H1 (cell line): ENCODE measurements at regions not wholly inside any gene's neighbourhood (a gene's known extent, or its start where the extent isn't known, plus 50 kb on each side); places are given as distances from the start of the nearest gene placed in this dataset.
"Not testable (repeated sequence)": the region's sequence is repeated elsewhere in the genome, so short reads cannot be mapped to it uniquely, and the experiment has no call there.

ENCODE experiments used
- CTCF ChIA-PET: fragments of 300-600 bp; sonication (Branson Sonifier 250); formaldehyde crosslinking; loops from one replicate; lab custom pipeline; 2021; ENCODE audit not compliant: partially characterized antibody; lab: Charles Lee
- POLR2A ChIA-PET: fragments of 300-600 bp; sonication (Branson Sonifier 250); formaldehyde crosslinking; loops from one replicate; lab custom pipeline; 2021; ENCODE audit warnings: inconsistent platforms; ENCODE audit not compliant: partially characterized antibody; lab: Charles Lee
- DNase-seq, 2 experiments: peaks; one replicate each; pipeline versions ENCODE4 v3.0.0 to v3.0.0-alpha.2; 2010 to 2022; ENCODE audit warnings: low spot score in 2 of 2, low read depth in 1 of 2, mixed read lengths in 1 of 2
- FAIRE-seq: peaks from 2 replicates; lab custom pipeline; 2011; peaks lifted over from hg19 to GRCh38; lab: Jason Lieb, UNC
- H2AFZ ChIP-seq: 2 replicates; pipeline ENCODE4 v1.8.1; 2012; ENCODE audit warnings: low read length, inconsistent platforms
- H2AK5ac ChIP-seq: 2 replicates; pipeline ENCODE4 v1.6.1; 2013; ENCODE audit warnings: low read depth, low read length
- H2BK120ac ChIP-seq: replicated peaks from 2 replicates; pipeline ENCODE3; 2013; ENCODE audit warnings: low read depth, low read length, inconsistent platforms
- H2BK12ac ChIP-seq: 2 replicates; pipeline ENCODE4 v1.6.1; 2013; ENCODE audit warnings: low read depth, low read length
- H2BK15ac ChIP-seq: 2 replicates; pipeline ENCODE4 v1.6.1; 2013; ENCODE audit warnings: low read length
- H2BK20ac ChIP-seq: 2 replicates; pipeline ENCODE4 v1.6.1; 2013; ENCODE audit warnings: low read length
- H2BK5ac ChIP-seq: 2 replicates; pipeline ENCODE4 v1.6.1; 2013; ENCODE audit warnings: low read depth, low read length
- H3K14ac ChIP-seq: 2 replicates; pipeline ENCODE4 v1.6.1; 2013; ENCODE audit warnings: inconsistent platforms; ENCODE audit not compliant: insufficient read length
- H3K18ac ChIP-seq: 2 replicates; pipeline ENCODE4 v1.6.1; 2013; ENCODE audit warnings: low read length; ENCODE audit errors: extremely low read depth
- H3K23ac ChIP-seq: 2 replicates; pipeline ENCODE4 v1.6.1; 2013; ENCODE audit warnings: inconsistent platforms; ENCODE audit not compliant: insufficient read length
- H3K23me2 ChIP-seq: 2 replicates; pipeline ENCODE4 v1.6.1; 2013; ENCODE audit warnings: low read depth, low read length
- H3K27ac ChIP-seq: 2 replicates; pipeline ENCODE4 v1.6.1; 2011; ENCODE audit warnings: low read depth, low read length, inconsistent platforms
- H3K27me3 ChIP-seq, 4 experiments: replicated peaks in 1 of 4; 1 replicate in 1 of 4; 2 replicates in 3 of 4; pipeline versions ENCODE4 v1.6.1 to v1.8.1; 2011 to 2013; ENCODE audit warnings: low read length in 3 of 4, mild to moderate bottlenecking in 3 of 4, inconsistent platforms in 2 of 4, mixed read lengths in 2 of 4, moderate library complexity in 1 of 4; ENCODE audit not compliant: control insufficient read depth in 3 of 4, insufficient read depth in 3 of 4; ENCODE audit errors: extremely low read depth in 1 of 4
- H3K36me3 ChIP-seq, 4 experiments: 2 replicates each; pipeline versions ENCODE4 v1.6.1 to v1.8.1; 2011 to 2013; ENCODE audit warnings: mild to moderate bottlenecking in 4 of 4, low read length in 3 of 4, moderate library complexity in 2 of 4, control low read depth in 1 of 4, inconsistent platforms in 1 of 4; ENCODE audit not compliant: insufficient read depth in 4 of 4, control insufficient read depth in 2 of 4
- H3K4ac ChIP-seq: replicated peaks from 2 replicates; pipeline ENCODE3; 2013; ENCODE audit warnings: low read length, low read depth, mixed read lengths, inconsistent platforms; ENCODE audit not compliant: insufficient read length
- H3K4me1 ChIP-seq, 4 experiments: replicated peaks in 1 of 4; 1 replicate in 1 of 4; 2 replicates in 3 of 4; pipeline versions ENCODE4 v1.6.1 to v1.8.1; 2011 to 2013; ENCODE audit warnings: low read length in 3 of 4, inconsistent platforms in 2 of 4, mixed read lengths in 1 of 4; ENCODE audit not compliant: insufficient read depth in 4 of 4, control insufficient read depth in 3 of 4
- H3K4me2 ChIP-seq, 2 experiments: 2 replicates each; pipeline versions ENCODE4 v1.6.1 to v1.8.1; 2011 to 2013; ENCODE audit warnings: low read depth in 2 of 2, low read length in 2 of 2, control low read depth in 1 of 2, inconsistent platforms in 1 of 2, mild to moderate bottlenecking in 1 of 2; ENCODE audit not compliant: insufficient read depth in 1 of 2
- H3K4me3 ChIP-seq, 4 experiments: fragments of 200-600, 300-600 bp in 1 of 4; sonication (generic), shearing (Covaris generic), sonication (Bioruptor Twin) in 1 of 4; 2 replicates each; pipeline versions ENCODE4 v1.5.1 to v1.8.1; 2011 to 2016; ENCODE audit warnings: low read length in 4 of 4, low read depth in 3 of 4, control low read depth in 2 of 4, inconsistent platforms in 2 of 4, mild to moderate bottlenecking in 2 of 4, mixed read lengths in 1 of 4, moderate library complexity in 1 of 4; ENCODE audit not compliant: insufficient read depth in 2 of 4; ENCODE audit errors: extremely low read depth in 1 of 4
- H3K56ac ChIP-seq: replicated peaks from 2 replicates; pipeline ENCODE3; 2013; ENCODE audit warnings: low read depth, mild to moderate bottlenecking, mixed read lengths, low read length, inconsistent platforms; ENCODE audit not compliant: insufficient read length
- H3K79me1 ChIP-seq: 2 replicates; pipeline ENCODE4 v1.6.1; 2013; ENCODE audit warnings: low read depth, low read length, control low read depth
- H3K79me2 ChIP-seq, 2 experiments: 2 replicates each; pipeline versions ENCODE4 v1.6.1 to v1.8.1; 2012 to 2013; ENCODE audit warnings: low read length in 2 of 2, mild to moderate bottlenecking in 2 of 2, inconsistent platforms in 1 of 2; ENCODE audit not compliant: insufficient read depth in 2 of 2, control insufficient read depth in 1 of 2
- H3K9ac ChIP-seq, 4 experiments: replicated peaks in 1 of 4; 1 replicate in 1 of 4; 2 replicates in 3 of 4; pipeline versions ENCODE4 v1.6.1 to v1.8.1; 2011 to 2013; ENCODE audit warnings: low read depth in 3 of 4, low read length in 3 of 4, control low read depth in 2 of 4, mild to moderate bottlenecking in 2 of 4, moderate library complexity in 2 of 4, inconsistent platforms in 1 of 4; ENCODE audit errors: extremely low read depth in 1 of 4
- H3K9me3 ChIP-seq, 2 experiments: 2 replicates each; pipeline versions ENCODE4 v1.6.1 to v1.8.1; 2012 to 2013; ENCODE audit warnings: mild to moderate bottlenecking in 2 of 2, moderate library complexity in 2 of 2, control low read depth in 1 of 2, inconsistent platforms in 1 of 2, low read depth in 1 of 2, low read length in 1 of 2, mixed read lengths in 1 of 2; ENCODE audit not compliant: insufficient read depth in 2 of 2
- H4K20me1 ChIP-seq, 2 experiments: replicated peaks in 1 of 2; 2 replicates each; pipeline versions ENCODE3 to v1.8.1; 2011 to 2013; ENCODE audit warnings: inconsistent platforms in 2 of 2, low read length in 2 of 2, mild to moderate bottlenecking in 1 of 2; ENCODE audit not compliant: insufficient read depth in 2 of 2, control insufficient read depth in 1 of 2
- H4K5ac ChIP-seq: 2 replicates; pipeline ENCODE4 v1.6.1; 2013; ENCODE audit warnings: low read length, low read depth, mixed read lengths, inconsistent platforms; ENCODE audit not compliant: insufficient read length
- H4K8ac ChIP-seq: 2 replicates; pipeline ENCODE4 v1.8.0; 2013; ENCODE audit warnings: mild to moderate bottlenecking, moderate library complexity, low read length, inconsistent platforms; ENCODE audit not compliant: insufficient read depth; ENCODE audit errors: extremely low read depth
- H4K91ac ChIP-seq: replicated peaks from 2 replicates; pipeline ENCODE3; 2013; ENCODE audit warnings: low read length, mixed read lengths, inconsistent platforms; ENCODE audit not compliant: insufficient read length
- POLR2A ChIP-seq, 2 experiments: IDR thresholded peaks; 1 replicate in 1 of 2; 2 replicates in 1 of 2; pipeline ENCODE4 v1.6.1; 2011; ENCODE audit warnings: low read depth in 2 of 2, low read length in 2 of 2, mild to moderate bottlenecking in 2 of 2; ENCODE audit errors: control extremely low read depth in 1 of 2
- WGBS, 2 experiments: shearing (Covaris generic) in 1 of 2; methylation state at CpG; one replicate each; pipeline versions ENCODE4 v1.1.6 to v1.1.7; 2013 to 2015; ENCODE audit warnings: low lambda C conversion rate in 2 of 2, mixed read lengths in 2 of 2, inconsistent platforms in 1 of 2, low coverage in 1 of 2, missing lambda C conversion rate in 1 of 2; ENCODE audit not compliant: insufficient replicate concordance in 2 of 2, insufficient coverage in 1 of 2, insufficient read length in 1 of 2; ENCODE audit errors: extremely low coverage in 1 of 2, missing lambda C conversion rate in 1 of 2; 5-methylcytosine and 5-hydroxymethylcytosine counted together

DNA sequence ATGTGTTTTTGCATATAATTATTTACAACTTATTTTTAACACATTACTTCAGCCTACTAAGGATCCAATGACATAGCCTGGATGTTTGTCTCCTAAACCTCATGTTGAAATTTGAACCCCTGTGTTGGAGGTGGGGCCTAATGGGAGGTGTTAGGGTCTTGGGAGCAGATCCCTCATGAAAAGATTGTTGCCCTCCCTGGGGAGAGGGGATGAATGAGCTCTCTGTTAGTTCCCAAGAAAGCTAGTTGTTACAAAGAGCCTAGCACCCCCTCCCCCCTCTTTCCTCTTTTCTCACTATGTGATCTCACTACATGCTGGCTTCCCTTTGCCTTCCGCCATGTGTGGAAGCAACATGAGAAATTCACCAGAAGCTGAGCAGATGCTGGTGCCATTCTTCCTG lies 196.1 kb downstream of the SPATA31A1 start:
- H2BK5ac ChIP-seq, H3K23ac ChIP-seq, H3K56ac ChIP-seq, H3K27me3 ChIP-seq, H3K14ac ChIP-seq, POLR2A ChIA-PET, H3K9ac ChIP-seq, H2BK15ac ChIP-seq, H2AFZ ChIP-seq, H2BK120ac ChIP-seq, H3K9me3 ChIP-seq, H4K5ac ChIP-seq, H3K79me1 ChIP-seq, H2AK5ac ChIP-seq, H2BK20ac ChIP-seq, H3K4ac ChIP-seq, CTCF ChIA-PET, H4K8ac ChIP-seq, H4K20me1 ChIP-seq, H4K91ac ChIP-seq, H3K36me3 ChIP-seq, H3K23me2 ChIP-seq, H3K79me2 ChIP-seq, H3K4me1 ChIP-seq, H2BK12ac ChIP-seq, H3K18ac ChIP-seq, FAIRE-seq: not testable (repeated sequence)
- 8% methylated on average over 1 of the region's 1 CpG; no CpG with 5 or more reads in 1 of the 2 experiments for WGBS, 2 experiments
- H3K4me2 ChIP-seq: peak overlapping the region in 1 of 2 experiments; percentile 53; a peak in 3 of 4 replicates
- peak overlapping the region in 2 of 4 experiments; percentile 31 to 49; a peak in 2 of 8 replicates for H3K4me3 ChIP-seq
- peak; percentile 63 to 81 for DNase-seq
- 0 out of 3 replicates have a peak, but pooled peaks of 1 of the 2 experiments have one; percentile 17 for TF ChIP-seq POLR2A (IDR thresholded peaks at IDR 0.05; ENCODE audit: control extremely low read depth in 1 of 2, low read depth in 2 of 2, low read length in 2 of 2)
- H3K27ac ChIP-seq: 0 out of 2 replicates have a peak overlapping the region, but pooled peaks have one; percentile 81
